ENCODE measurements at regions not wholly inside any gene's neighbourhood (a gene's known extent, or its start where the extent isn't known, plus 50 kb on each side); places are given as distances from the start of the nearest gene placed in this dataset.

- TF ChIP-seq, protein P1, sequence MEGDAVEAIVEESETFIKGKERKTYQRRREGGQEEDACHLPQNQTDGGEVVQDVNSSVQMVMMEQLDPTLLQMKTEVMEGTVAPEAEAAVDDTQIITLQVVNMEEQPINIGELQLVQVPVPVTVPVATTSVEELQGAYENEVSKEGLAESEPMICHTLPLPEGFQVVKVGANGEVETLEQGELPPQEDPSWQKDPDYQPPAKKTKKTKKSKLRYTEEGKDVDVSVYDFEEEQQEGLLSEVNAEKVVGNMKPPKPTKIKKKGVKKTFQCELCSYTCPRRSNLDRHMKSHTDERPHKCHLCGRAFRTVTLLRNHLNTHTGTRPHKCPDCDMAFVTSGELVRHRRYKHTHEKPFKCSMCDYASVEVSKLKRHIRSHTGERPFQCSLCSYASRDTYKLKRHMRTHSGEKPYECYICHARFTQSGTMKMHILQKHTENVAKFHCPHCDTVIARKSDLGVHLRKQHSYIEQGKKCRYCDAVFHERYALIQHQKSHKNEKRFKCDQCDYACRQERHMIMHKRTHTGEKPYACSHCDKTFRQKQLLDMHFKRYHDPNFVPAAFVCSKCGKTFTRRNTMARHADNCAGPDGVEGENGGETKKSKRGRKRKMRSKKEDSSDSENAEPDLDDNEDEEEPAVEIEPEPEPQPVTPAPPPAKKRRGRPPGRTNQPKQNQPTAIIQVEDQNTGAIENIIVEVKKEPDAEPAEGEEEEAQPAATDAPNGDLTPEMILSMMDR (IDR thresholded peaks at IDR 0.05; ENCODE audit: extremely low read depth in 1 of 2, insufficient read depth in 1 of 2, low read depth in 1 of 2, low read length in 2 of 2): no peak
- TF ChIP-seq MYC (IDR thresholded peaks at IDR 0.05; ENCODE audit: low read depth, low read length): no peak
- TF ChIP-seq MAX (IDR thresholded peaks at IDR 0.05; ENCODE audit: insufficient read depth, insufficient read length): no peak
- no peak for TF ChIP-seq EZH2 (IDR thresholded peaks at IDR 0.05; ENCODE audit: borderline replicate concordance, low read depth, low read length, severe bottlenecking)
- no peak for TF ChIP-seq POLR2A (IDR thresholded peaks at IDR 0.05; ENCODE audit: low read depth, low read length)
Observed at GRCh38 chr4:19739101-19739651, 512.5 kb upstream of the SLIT2 start.

All from endothelial cell of umbilical vein (primary cell).